H1 (cell line): ENCODE measurements at regions not wholly inside any gene's neighbourhood (a gene's known extent, or its start where the extent isn't known, plus 50 kb on each side); places are given as distances from the start of the nearest gene placed in this dataset.

Experiments used
- CTCF ChIA-PET: fragments of 300-600 bp; sonication (Branson Sonifier 250); formaldehyde crosslinking; loops from one replicate; lab custom pipeline; 2021; ENCODE audit not compliant: partially characterized antibody; lab: Charles Lee
- POLR2A ChIA-PET: fragments of 300-600 bp; sonication (Branson Sonifier 250); formaldehyde crosslinking; loops from one replicate; lab custom pipeline; 2021; ENCODE audit warnings: inconsistent platforms; ENCODE audit not compliant: partially characterized antibody; lab: Charles Lee
- DNase-seq, 2 experiments: peaks; one replicate each; pipeline versions ENCODE4 v3.0.0 to v3.0.0-alpha.2; 2010 to 2022; ENCODE audit warnings: low spot score in 2 of 2, low read depth in 1 of 2, mixed read lengths in 1 of 2
- FAIRE-seq: peaks from 2 replicates; lab custom pipeline; 2011; peaks lifted over from hg19 to GRCh38; lab: Jason Lieb, UNC
- H2AFZ ChIP-seq: 2 replicates; pipeline ENCODE4 v1.8.1; 2012; ENCODE audit warnings: low read length, inconsistent platforms
- H2AK5ac ChIP-seq: 2 replicates; pipeline ENCODE4 v1.6.1; 2013; ENCODE audit warnings: low read depth, low read length
- H2BK120ac ChIP-seq: replicated peaks from 2 replicates; pipeline ENCODE3; 2013; ENCODE audit warnings: low read depth, low read length, inconsistent platforms
- H2BK12ac ChIP-seq: 2 replicates; pipeline ENCODE4 v1.6.1; 2013; ENCODE audit warnings: low read depth, low read length
- H2BK15ac ChIP-seq: 2 replicates; pipeline ENCODE4 v1.6.1; 2013; ENCODE audit warnings: low read length
- H2BK20ac ChIP-seq: 2 replicates; pipeline ENCODE4 v1.6.1; 2013; ENCODE audit warnings: low read length
- H2BK5ac ChIP-seq: 2 replicates; pipeline ENCODE4 v1.6.1; 2013; ENCODE audit warnings: low read depth, low read length
- H3K14ac ChIP-seq: 2 replicates; pipeline ENCODE4 v1.6.1; 2013; ENCODE audit warnings: inconsistent platforms; ENCODE audit not compliant: insufficient read length
- H3K18ac ChIP-seq: 2 replicates; pipeline ENCODE4 v1.6.1; 2013; ENCODE audit warnings: low read length; ENCODE audit errors: extremely low read depth
- H3K23ac ChIP-seq: 2 replicates; pipeline ENCODE4 v1.6.1; 2013; ENCODE audit warnings: inconsistent platforms; ENCODE audit not compliant: insufficient read length
- H3K23me2 ChIP-seq: 2 replicates; pipeline ENCODE4 v1.6.1; 2013; ENCODE audit warnings: low read depth, low read length
- H3K27ac ChIP-seq: 2 replicates; pipeline ENCODE4 v1.6.1; 2011; ENCODE audit warnings: low read depth, low read length, inconsistent platforms
- H3K27me3 ChIP-seq, 4 experiments: replicated peaks in 1 of 4; 1 replicate in 1 of 4; 2 replicates in 3 of 4; pipeline versions ENCODE4 v1.6.1 to v1.8.1; 2011 to 2013; ENCODE audit warnings: low read length in 3 of 4, mild to moderate bottlenecking in 3 of 4, inconsistent platforms in 2 of 4, mixed read lengths in 2 of 4, moderate library complexity in 1 of 4; ENCODE audit not compliant: control insufficient read depth in 3 of 4, insufficient read depth in 3 of 4; ENCODE audit errors: extremely low read depth in 1 of 4
- H3K36me3 ChIP-seq, 4 experiments: 2 replicates each; pipeline versions ENCODE4 v1.6.1 to v1.8.1; 2011 to 2013; ENCODE audit warnings: mild to moderate bottlenecking in 4 of 4, low read length in 3 of 4, moderate library complexity in 2 of 4, control low read depth in 1 of 4, inconsistent platforms in 1 of 4; ENCODE audit not compliant: insufficient read depth in 4 of 4, control insufficient read depth in 2 of 4
- H3K4ac ChIP-seq: replicated peaks from 2 replicates; pipeline ENCODE3; 2013; ENCODE audit warnings: low read length, low read depth, mixed read lengths, inconsistent platforms; ENCODE audit not compliant: insufficient read length
- H3K4me1 ChIP-seq, 4 experiments: replicated peaks in 1 of 4; 1 replicate in 1 of 4; 2 replicates in 3 of 4; pipeline versions ENCODE4 v1.6.1 to v1.8.1; 2011 to 2013; ENCODE audit warnings: low read length in 3 of 4, inconsistent platforms in 2 of 4, mixed read lengths in 1 of 4; ENCODE audit not compliant: insufficient read depth in 4 of 4, control insufficient read depth in 3 of 4
- H3K4me2 ChIP-seq, 2 experiments: 2 replicates each; pipeline versions ENCODE4 v1.6.1 to v1.8.1; 2011 to 2013; ENCODE audit warnings: low read depth in 2 of 2, low read length in 2 of 2, control low read depth in 1 of 2, inconsistent platforms in 1 of 2, mild to moderate bottlenecking in 1 of 2; ENCODE audit not compliant: insufficient read depth in 1 of 2
- H3K4me3 ChIP-seq, 4 experiments: fragments of 200-600, 300-600 bp in 1 of 4; sonication (generic), shearing (Covaris generic), sonication (Bioruptor Twin) in 1 of 4; 2 replicates each; pipeline versions ENCODE4 v1.5.1 to v1.8.1; 2011 to 2016; ENCODE audit warnings: low read length in 4 of 4, low read depth in 3 of 4, control low read depth in 2 of 4, inconsistent platforms in 2 of 4, mild to moderate bottlenecking in 2 of 4, mixed read lengths in 1 of 4, moderate library complexity in 1 of 4; ENCODE audit not compliant: insufficient read depth in 2 of 4; ENCODE audit errors: extremely low read depth in 1 of 4
- H3K56ac ChIP-seq: replicated peaks from 2 replicates; pipeline ENCODE3; 2013; ENCODE audit warnings: low read depth, mild to moderate bottlenecking, mixed read lengths, low read length, inconsistent platforms; ENCODE audit not compliant: insufficient read length
- H3K79me1 ChIP-seq: 2 replicates; pipeline ENCODE4 v1.6.1; 2013; ENCODE audit warnings: low read depth, low read length, control low read depth
- H3K79me2 ChIP-seq, 2 experiments: 2 replicates each; pipeline versions ENCODE4 v1.6.1 to v1.8.1; 2012 to 2013; ENCODE audit warnings: low read length in 2 of 2, mild to moderate bottlenecking in 2 of 2, inconsistent platforms in 1 of 2; ENCODE audit not compliant: insufficient read depth in 2 of 2, control insufficient read depth in 1 of 2
- H3K9ac ChIP-seq, 4 experiments: replicated peaks in 1 of 4; 1 replicate in 1 of 4; 2 replicates in 3 of 4; pipeline versions ENCODE4 v1.6.1 to v1.8.1; 2011 to 2013; ENCODE audit warnings: low read depth in 3 of 4, low read length in 3 of 4, control low read depth in 2 of 4, mild to moderate bottlenecking in 2 of 4, moderate library complexity in 2 of 4, inconsistent platforms in 1 of 4; ENCODE audit errors: extremely low read depth in 1 of 4
- H3K9me3 ChIP-seq, 2 experiments: 2 replicates each; pipeline versions ENCODE4 v1.6.1 to v1.8.1; 2012 to 2013; ENCODE audit warnings: mild to moderate bottlenecking in 2 of 2, moderate library complexity in 2 of 2, control low read depth in 1 of 2, inconsistent platforms in 1 of 2, low read depth in 1 of 2, low read length in 1 of 2, mixed read lengths in 1 of 2; ENCODE audit not compliant: insufficient read depth in 2 of 2
- H4K20me1 ChIP-seq, 2 experiments: replicated peaks in 1 of 2; 2 replicates each; pipeline versions ENCODE3 to v1.8.1; 2011 to 2013; ENCODE audit warnings: inconsistent platforms in 2 of 2, low read length in 2 of 2, mild to moderate bottlenecking in 1 of 2; ENCODE audit not compliant: insufficient read depth in 2 of 2, control insufficient read depth in 1 of 2
- H4K5ac ChIP-seq: 2 replicates; pipeline ENCODE4 v1.6.1; 2013; ENCODE audit warnings: low read length, low read depth, mixed read lengths, inconsistent platforms; ENCODE audit not compliant: insufficient read length
- H4K8ac ChIP-seq: 2 replicates; pipeline ENCODE4 v1.8.0; 2013; ENCODE audit warnings: mild to moderate bottlenecking, moderate library complexity, low read length, inconsistent platforms; ENCODE audit not compliant: insufficient read depth; ENCODE audit errors: extremely low read depth
- H4K91ac ChIP-seq: replicated peaks from 2 replicates; pipeline ENCODE3; 2013; ENCODE audit warnings: low read length, mixed read lengths, inconsistent platforms; ENCODE audit not compliant: insufficient read length
- ATF2 ChIP-seq: IDR thresholded peaks from 2 replicates; pipeline ENCODE4 v1.6.1; 2012; ENCODE audit warnings: low read length, inconsistent platforms
- CTBP2 ChIP-seq: IDR thresholded peaks from 2 replicates; pipeline ENCODE4 v1.7.0; 2011; ENCODE audit warnings: borderline replicate concordance, mild to moderate bottlenecking, moderate library complexity, mixed read lengths, low read length; ENCODE audit not compliant: insufficient read depth, insufficient read length
- JUN ChIP-seq: IDR thresholded peaks from 2 replicates; pipeline ENCODE4 v1.6.1; 2011; ENCODE audit warnings: low read depth, mild to moderate bottlenecking, improper control_type of control experiment, low read length
- SUZ12 ChIP-seq: fragments of 200-600 bp; sonication (generic); IDR thresholded peaks from 2 replicates; pipeline ENCODE4 v1.6.1; 2012; ENCODE audit warnings: mild to moderate bottlenecking, inconsistent platforms, low read length, moderate library complexity, mixed read lengths
- WGBS, 2 experiments: shearing (Covaris generic) in 1 of 2; methylation state at CpG; one replicate each; pipeline versions ENCODE4 v1.1.6 to v1.1.7; 2013 to 2015; ENCODE audit warnings: low lambda C conversion rate in 2 of 2, mixed read lengths in 2 of 2, inconsistent platforms in 1 of 2, low coverage in 1 of 2, missing lambda C conversion rate in 1 of 2; ENCODE audit not compliant: insufficient replicate concordance in 2 of 2, insufficient coverage in 1 of 2, insufficient read length in 1 of 2; ENCODE audit errors: extremely low coverage in 1 of 2, missing lambda C conversion rate in 1 of 2; 5-methylcytosine and 5-hydroxymethylcytosine counted together

GRCh38 chr9:108043585-108043984, 554.0 kb upstream of the KLF4 start:
- no peaks in the 10 kb centered on the region for H3K79me2 ChIP-seq
- CTCF ChIA-PET, result no interaction called here
- TF ChIP-seq SUZ12, result no peak
- TF ChIP-seq CTBP2, result no peak
- TF ChIP-seq JUN, result no peak
- no peak for TF ChIP-seq ATF2

More at GRCh38 chr9:108043585-108043984, 554.0 kb upstream of the KLF4 start:
- H3K9ac ChIP-seq, result no peak overlapping the region
- no peak overlapping the region for H2BK15ac ChIP-seq
- POLR2A ChIA-PET, result no interaction called here
- DNase-seq (no peak), FAIRE-seq (no peak)
- H3K27ac ChIP-seq, result no peak overlapping the region
- H3K18ac ChIP-seq, result no peak overlapping the region
- H2BK20ac ChIP-seq, result no peak overlapping the region
- H2BK12ac ChIP-seq, result no peak overlapping the region
- H3K23ac ChIP-seq, result no peak overlapping the region
- no peaks in the 10 kb centered on the region for H3K36me3 ChIP-seq
- no peak overlapping the region for H2AFZ ChIP-seq
- H2AK5ac ChIP-seq, result no peak overlapping the region
- H3K4ac ChIP-seq, result no peak overlapping the region
- no peak overlapping the region for H3K4me3 ChIP-seq
- H3K27me3 ChIP-seq, result no peaks in the 10 kb centered on the region
- H3K4me2 ChIP-seq, result no peak overlapping the region
- H4K91ac ChIP-seq, result no peak overlapping the region
- H3K56ac ChIP-seq, result no peak overlapping the region
- H3K14ac ChIP-seq, result no peak overlapping the region
- no peak overlapping the region for H2BK120ac ChIP-seq
- 93% methylated on average over 1 of the region's 1 CpG; no CpG with 5 or more reads in 1 of the 2 experiments for WGBS, 2 experiments
- no peaks in the 10 kb centered on the region for H3K9me3 ChIP-seq
- H3K23me2 ChIP-seq, result no peaks in the 10 kb centered on the region
- H4K8ac ChIP-seq, result no peak overlapping the region
- H4K5ac ChIP-seq, result no peak overlapping the region
- no peaks in the 10 kb centered on the region for H4K20me1 ChIP-seq
- no peak overlapping the region for H2BK5ac ChIP-seq
- no peaks in the 10 kb centered on the region for H3K4me1 ChIP-seq
- no peaks in the 10 kb centered on the region for H3K79me1 ChIP-seq
